Omental fat pad (tissue), 3 donors: ENCODE measurements at regions not wholly inside any gene's neighbourhood (a gene's known extent, or its start where the extent isn't known, plus 50 kb on each side); places are given as distances from the start of the nearest gene placed in this dataset.

ENCODE experiments used
- ATAC-seq: fragments of 150-250 bp; one replicate; pipeline ENCODE4 v1.9.1; 2016; ENCODE audit warnings: mild to moderate bottlenecking, moderate library complexity; ENCODE audit not compliant: low FRiP score
- DNase-seq: peaks from one replicate; pipeline ENCODE4 v3.0.0-alpha.2; 2019; ENCODE audit warnings: low spot score
- TF ChIP-seq, protein P1 (sequence below), 3 donors: fragments of 450-650 bp; IDR thresholded peaks; one replicate each; pipeline ENCODE4 v1.5.1; 2016 to 2017; ENCODE audit warnings: antibody characterized with exemption in 3 of 3, mild to moderate bottlenecking in 3 of 3, moderate library complexity in 2 of 3

DNA sequence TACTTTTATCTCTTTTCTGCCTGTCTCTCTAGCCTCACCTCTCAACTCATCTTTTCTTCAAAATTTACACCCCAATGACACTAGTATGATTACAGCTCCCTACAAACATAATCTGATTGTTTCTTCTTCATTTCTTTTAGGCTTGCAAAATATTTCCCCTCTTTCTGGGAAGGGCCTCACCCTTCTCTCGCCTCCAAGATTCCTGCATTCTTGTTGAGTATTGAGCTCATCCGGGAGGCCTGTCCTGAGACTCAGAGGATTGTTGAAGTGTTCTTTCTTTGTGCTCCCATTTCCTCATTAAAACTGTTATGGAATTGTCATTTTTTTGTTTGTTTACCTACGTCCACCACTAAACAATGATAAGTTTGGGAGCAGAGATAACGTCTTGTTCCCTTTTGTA lies 99.1 kb upstream of the CHRM3 start:
- DNase-seq (no peak), ATAC-seq (no peak)
- TF ChIP-seq, protein P1, sequence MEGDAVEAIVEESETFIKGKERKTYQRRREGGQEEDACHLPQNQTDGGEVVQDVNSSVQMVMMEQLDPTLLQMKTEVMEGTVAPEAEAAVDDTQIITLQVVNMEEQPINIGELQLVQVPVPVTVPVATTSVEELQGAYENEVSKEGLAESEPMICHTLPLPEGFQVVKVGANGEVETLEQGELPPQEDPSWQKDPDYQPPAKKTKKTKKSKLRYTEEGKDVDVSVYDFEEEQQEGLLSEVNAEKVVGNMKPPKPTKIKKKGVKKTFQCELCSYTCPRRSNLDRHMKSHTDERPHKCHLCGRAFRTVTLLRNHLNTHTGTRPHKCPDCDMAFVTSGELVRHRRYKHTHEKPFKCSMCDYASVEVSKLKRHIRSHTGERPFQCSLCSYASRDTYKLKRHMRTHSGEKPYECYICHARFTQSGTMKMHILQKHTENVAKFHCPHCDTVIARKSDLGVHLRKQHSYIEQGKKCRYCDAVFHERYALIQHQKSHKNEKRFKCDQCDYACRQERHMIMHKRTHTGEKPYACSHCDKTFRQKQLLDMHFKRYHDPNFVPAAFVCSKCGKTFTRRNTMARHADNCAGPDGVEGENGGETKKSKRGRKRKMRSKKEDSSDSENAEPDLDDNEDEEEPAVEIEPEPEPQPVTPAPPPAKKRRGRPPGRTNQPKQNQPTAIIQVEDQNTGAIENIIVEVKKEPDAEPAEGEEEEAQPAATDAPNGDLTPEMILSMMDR (IDR thresholded peaks at IDR 0.05), result no peak

DNA sequence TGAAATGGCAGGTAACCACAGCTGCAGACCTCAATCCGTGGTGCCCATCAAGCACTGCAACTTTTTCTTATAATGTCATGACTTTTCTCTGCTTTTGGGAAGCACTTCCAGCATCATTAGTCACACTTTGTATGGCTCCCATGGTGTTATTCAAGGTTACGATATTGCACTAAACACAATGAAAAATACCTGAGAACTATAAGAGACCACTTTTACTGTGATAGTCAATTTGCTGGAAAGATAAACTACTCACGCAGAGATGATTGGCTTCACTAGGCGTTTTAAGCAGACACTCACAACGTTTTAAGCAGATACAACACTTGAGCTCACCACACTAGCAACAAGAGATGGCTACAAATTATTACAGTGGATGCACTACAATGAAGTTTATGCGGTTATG lies 103.2 kb upstream of the CHRM3 start:
- TF ChIP-seq, protein P1 (IDR thresholded peaks at IDR 0.05), result no peak
- DNase-seq (no peak), ATAC-seq (no peak)

DNA sequence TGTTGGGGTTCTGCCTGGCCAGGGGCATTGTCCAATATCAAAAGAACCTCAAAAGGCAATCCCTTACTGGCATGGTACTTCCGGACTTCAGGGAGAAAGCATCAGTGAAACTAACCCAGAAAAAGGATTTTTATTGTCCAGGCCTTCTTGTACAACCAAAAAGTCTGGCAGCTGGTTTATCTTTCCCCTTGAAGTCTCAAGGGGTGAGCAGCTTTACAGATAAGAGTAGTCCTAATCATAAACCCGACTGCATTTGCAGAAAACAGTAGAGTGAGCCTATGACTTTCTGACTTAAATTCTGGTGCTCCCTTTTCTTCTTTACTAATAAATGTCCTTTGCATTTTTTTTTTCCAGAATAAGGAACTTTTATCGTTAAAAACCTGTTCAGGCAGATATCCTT lies 104.0 kb upstream of the CHRM3 start:
- TF ChIP-seq, protein P1 (IDR thresholded peaks at IDR 0.05), result no peak
- ATAC-seq (no peak), DNase-seq (no peak)

DNA sequence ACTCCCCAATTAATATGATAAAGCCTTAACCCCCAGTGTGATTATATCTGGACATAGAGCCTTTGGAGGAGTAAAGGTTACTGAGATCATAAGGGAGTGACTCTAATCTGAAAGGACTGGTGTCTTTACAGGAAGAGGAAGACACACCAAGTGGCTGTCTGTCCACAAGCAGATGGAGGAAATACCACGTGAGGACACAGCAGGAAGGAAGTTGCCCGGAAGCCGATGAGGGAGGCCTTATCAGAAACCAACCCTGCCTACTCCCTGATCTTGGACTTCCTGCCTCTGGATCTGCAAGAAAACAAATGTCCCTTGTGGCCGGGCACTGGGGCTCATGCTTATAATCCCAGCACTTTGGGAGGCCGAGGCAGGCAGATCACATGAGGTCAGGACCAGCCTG lies 110.3 kb upstream of the CHRM3 start:
- DNase-seq (no peak), ATAC-seq (no peak)
- TF ChIP-seq, protein P1 (IDR thresholded peaks at IDR 0.05), result no peak

DNA sequence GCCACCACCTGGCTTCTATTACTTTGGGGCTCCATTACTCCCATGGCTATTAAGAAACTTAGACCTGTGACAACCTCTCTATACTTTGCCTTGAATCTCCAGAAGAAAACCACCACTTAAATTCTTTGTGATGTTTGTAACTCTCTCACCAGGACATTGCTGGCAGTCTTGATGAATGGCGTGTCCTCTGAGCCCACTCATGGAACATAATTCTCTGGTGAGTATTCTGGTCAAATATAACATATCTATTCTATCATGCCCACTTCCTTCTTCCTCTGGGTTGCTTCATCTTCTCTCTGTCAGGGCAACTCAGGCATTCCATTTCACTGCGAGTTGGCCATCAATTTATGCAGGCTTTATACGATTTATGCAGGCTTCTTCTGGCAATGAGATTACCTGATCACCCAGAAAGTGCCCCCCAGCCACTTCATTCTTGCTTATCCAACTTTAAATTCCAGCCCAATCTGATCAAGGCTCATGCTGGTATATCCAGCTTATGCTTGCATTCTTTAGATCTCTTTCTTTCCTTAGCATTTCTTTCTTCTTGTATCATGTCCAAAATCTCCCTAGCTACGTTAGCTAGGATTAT lies 112.0 kb upstream of the CHRM3 start:
- TF ChIP-seq, protein P1 (IDR thresholded peaks at IDR 0.05), result no peak
- DNase-seq (no peak), ATAC-seq (no peak)

DNA sequence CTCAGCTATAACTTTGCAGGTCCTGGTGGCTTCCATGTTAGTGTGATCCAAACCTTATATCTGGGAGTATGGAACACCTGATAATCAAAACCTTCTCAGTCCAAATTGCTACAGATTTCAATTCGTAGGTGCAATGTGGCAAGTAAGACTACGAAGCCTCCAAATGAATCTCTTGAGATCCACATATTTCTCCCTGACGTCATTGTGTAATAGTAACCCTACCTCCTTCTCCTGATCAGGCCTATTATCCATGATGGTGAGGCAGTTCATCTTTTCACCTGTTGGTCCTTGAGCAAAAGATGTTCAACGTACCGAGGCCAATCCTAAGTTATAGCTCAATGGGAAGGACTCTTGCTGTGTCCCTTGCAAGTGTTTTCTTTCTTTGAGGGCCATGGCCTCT lies 115.9 kb upstream of the CHRM3 start:
- TF ChIP-seq, protein P1 (IDR thresholded peaks at IDR 0.05), result no peak
- ATAC-seq (no peak), DNase-seq (no peak)

DNA sequence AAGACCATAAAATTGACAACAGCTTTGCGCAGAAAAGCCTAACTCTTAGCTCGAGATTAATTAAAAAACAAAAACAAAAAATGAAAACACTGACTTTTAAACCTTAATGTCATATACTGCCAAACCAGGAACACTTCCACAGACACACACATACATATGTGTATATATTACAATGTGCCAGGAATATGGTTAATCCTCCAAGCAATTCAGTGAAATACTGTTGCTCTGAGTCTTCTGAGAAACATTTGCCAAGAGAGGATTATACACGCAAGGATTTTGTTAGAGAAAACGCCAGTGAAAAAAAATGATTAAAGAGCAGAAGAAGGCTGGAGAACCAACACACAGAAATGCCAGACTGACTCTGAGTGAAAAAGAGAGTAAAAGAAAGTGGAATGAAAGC lies 116.7 kb upstream of the CHRM3 start:
- TF ChIP-seq, protein P1 (IDR thresholded peaks at IDR 0.05), result no peak
- ATAC-seq, result no peak

More for the DNA sequence above, 116.7 kb upstream of the CHRM3 start:
- DNase-seq, result no peak
